A673 (cell line): ENCODE measurements at regions not wholly inside any gene's neighbourhood (a gene's known extent, or its start where the extent isn't known, plus 50 kb on each side); places are given as distances from the start of the nearest gene placed in this dataset.

Experiments
- EZH2 ChIP-seq: fragments of 200-600 bp; sonication (generic); IDR thresholded peaks from 2 replicates; pipeline ENCODE4 v1.6.1; 2017; ENCODE audit warnings: borderline replicate concordance, low read depth, mild to moderate bottlenecking, mixed read lengths, antibody characterized with exemption, low read length; ENCODE audit not compliant: poor library complexity, severe bottlenecking
- TF ChIP-seq, protein P1 (sequence below): fragments of 300-800, 200-600 bp; sonication (generic); conservative IDR thresholded peaks from 2 replicates; pipeline ENCODE4 v1.5.1; 2017; ENCODE audit warnings: low read depth, mild to moderate bottlenecking, antibody characterized with exemption, low read length, moderate library complexity, mixed read lengths

DNA sequence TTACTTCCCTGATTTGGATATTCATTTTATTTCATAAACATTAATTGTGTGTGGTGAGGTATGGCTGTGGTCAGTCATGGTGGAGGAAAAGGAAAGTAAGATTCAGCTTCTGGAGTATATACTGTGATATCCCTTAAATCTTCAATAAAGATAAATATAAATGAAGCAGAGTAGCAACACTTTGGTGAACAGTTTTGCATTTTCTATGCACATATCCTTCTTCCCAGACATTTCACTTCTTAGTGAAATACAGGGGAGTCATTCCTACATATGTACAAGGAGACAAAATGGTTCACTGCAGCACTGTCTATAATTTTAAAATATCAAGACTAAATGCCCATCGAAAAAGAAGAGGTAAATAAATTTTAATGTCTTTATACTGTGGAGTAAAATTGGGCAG, 61.3 kb downstream of the DISP1 start:
- TF ChIP-seq, protein P1, sequence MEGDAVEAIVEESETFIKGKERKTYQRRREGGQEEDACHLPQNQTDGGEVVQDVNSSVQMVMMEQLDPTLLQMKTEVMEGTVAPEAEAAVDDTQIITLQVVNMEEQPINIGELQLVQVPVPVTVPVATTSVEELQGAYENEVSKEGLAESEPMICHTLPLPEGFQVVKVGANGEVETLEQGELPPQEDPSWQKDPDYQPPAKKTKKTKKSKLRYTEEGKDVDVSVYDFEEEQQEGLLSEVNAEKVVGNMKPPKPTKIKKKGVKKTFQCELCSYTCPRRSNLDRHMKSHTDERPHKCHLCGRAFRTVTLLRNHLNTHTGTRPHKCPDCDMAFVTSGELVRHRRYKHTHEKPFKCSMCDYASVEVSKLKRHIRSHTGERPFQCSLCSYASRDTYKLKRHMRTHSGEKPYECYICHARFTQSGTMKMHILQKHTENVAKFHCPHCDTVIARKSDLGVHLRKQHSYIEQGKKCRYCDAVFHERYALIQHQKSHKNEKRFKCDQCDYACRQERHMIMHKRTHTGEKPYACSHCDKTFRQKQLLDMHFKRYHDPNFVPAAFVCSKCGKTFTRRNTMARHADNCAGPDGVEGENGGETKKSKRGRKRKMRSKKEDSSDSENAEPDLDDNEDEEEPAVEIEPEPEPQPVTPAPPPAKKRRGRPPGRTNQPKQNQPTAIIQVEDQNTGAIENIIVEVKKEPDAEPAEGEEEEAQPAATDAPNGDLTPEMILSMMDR: no peak
- no peak for TF ChIP-seq EZH2
